ENCODE measurements at regions not wholly inside any gene's neighbourhood (a gene's known extent, or its start where the extent isn't known, plus 50 kb on each side); places are given as distances from the start of the nearest gene placed in this dataset.

GRCh38 chr10:61847087-61847486 is 54.4 kb upstream of the ARID5B start:
- no peak overlapping the region for H3K4me3 Mint-ChIP-seq (ENCODE audit: unreplicated experiment)
- DNase-seq (ENCODE audit: unreplicated experiment): no peak
- no peaks in the 10 kb centered on the region for H3K9me3 Mint-ChIP-seq (ENCODE audit: unreplicated experiment)
- BruUV-seq (replicated peaks): no TSS peak
- H3K27me3 Mint-ChIP-seq (ENCODE audit: insufficient read depth, unreplicated experiment): no peaks in the 10 kb centered on the region
- TF ChIP-seq CTCF (IDR thresholded peaks at IDR 0.05; ENCODE audit: unreplicated experiment): no peak
- CTCF ChIA-PET: no interaction called here
- H3K27ac Mint-ChIP-seq (ENCODE audit: low read depth, unreplicated experiment): no peak overlapping the region
- POLR2A ChIA-PET: no interaction called here
- no peaks in the 10 kb centered on the region for H3K4me1 Mint-ChIP-seq (ENCODE audit: insufficient read depth, unreplicated experiment)
- intact Hi-C loops (cut with micrococcal nuclease): no loop called here
- no peaks in the 10 kb centered on the region for H3K36me3 Mint-ChIP-seq (ENCODE audit: insufficient read depth, unreplicated experiment)

- no peak overlapping the region for H3K4me3 Mint-ChIP-seq (ENCODE audit: unreplicated experiment)
- POLR2A ChIA-PET: no interaction called here
- H3K36me3 Mint-ChIP-seq (ENCODE audit: insufficient read depth, unreplicated experiment): no peaks in the 10 kb centered on the region
- no peak overlapping the region for H3K27ac Mint-ChIP-seq (ENCODE audit: low read depth, unreplicated experiment)
- no peaks in the 10 kb centered on the region for H3K9me3 Mint-ChIP-seq (ENCODE audit: unreplicated experiment)
- H3K27me3 Mint-ChIP-seq (ENCODE audit: insufficient read depth, unreplicated experiment): no peaks in the 10 kb centered on the region
- no peak for DNase-seq (ENCODE audit: unreplicated experiment)
- CTCF ChIA-PET: interaction anchor here (0.6 to 1.5 kb wide), 2 partner anchors 50 to 56 kb away, joined by 3 to 9 read pairs; no protein-coding TSS in a partner anchor
- no TSS peak for BruUV-seq (replicated peaks)
- no peaks in the 10 kb centered on the region for H3K4me1 Mint-ChIP-seq (ENCODE audit: insufficient read depth, unreplicated experiment)
- intact Hi-C loops (cut with micrococcal nuclease): no loop called here
- no peak for TF ChIP-seq CTCF (IDR thresholded peaks at IDR 0.05; ENCODE audit: unreplicated experiment)
Measured at GRCh38 chr10:61847640-61848039, 53.9 kb upstream of the ARID5B start.

GRCh38 chr10:61850376-61850775 is 51.1 kb upstream of the ARID5B start:
- H3K4me3 Mint-ChIP-seq (ENCODE audit: unreplicated experiment): no peak overlapping the region
- CTCF ChIA-PET: interaction anchor here (0.7 to 0.9 kb wide), 2 partner anchors 15 to 40 kb away, joined by 4 to 6 read pairs; no protein-coding TSS in a partner anchor
- intact Hi-C loops (cut with micrococcal nuclease): no loop called here

More at GRCh38 chr10:61850376-61850775, 51.1 kb upstream of the ARID5B start:
- DNase-seq (ENCODE audit: unreplicated experiment): no peak
- TF ChIP-seq CTCF (IDR thresholded peaks at IDR 0.05; ENCODE audit: unreplicated experiment): no peak
- POLR2A ChIA-PET: no interaction called here
- H3K9me3 Mint-ChIP-seq (ENCODE audit: unreplicated experiment): no peaks in the 10 kb centered on the region
- H3K27me3 Mint-ChIP-seq (ENCODE audit: insufficient read depth, unreplicated experiment): no peaks in the 10 kb centered on the region
- BruUV-seq (replicated peaks): no TSS peak
- H3K4me1 Mint-ChIP-seq (ENCODE audit: insufficient read depth, unreplicated experiment): no peaks in the 10 kb centered on the region
- no peak overlapping the region for H3K27ac Mint-ChIP-seq (ENCODE audit: low read depth, unreplicated experiment)
- no peaks in the 10 kb centered on the region for H3K36me3 Mint-ChIP-seq (ENCODE audit: insufficient read depth, unreplicated experiment)
